Neural crest cell (in vitro differentiated cells): ENCODE measurements at regions not wholly inside any gene's neighbourhood (a gene's known extent, or its start where the extent isn't known, plus 50 kb on each side); places are given as distances from the start of the nearest gene placed in this dataset.

Source experiments
- DNase-seq: peaks from one replicate; pipeline ENCODE4 v3.0.0; 2021; ENCODE audit warnings: low read depth, mixed read lengths, low spot score
- H3K27ac Mint-ChIP-seq: one replicate; pipeline ENCODE4 v1.8.0; 2021; ENCODE audit warnings: mild to moderate bottlenecking, mixed read lengths; ENCODE audit not compliant: unreplicated experiment
- H3K27me3 Mint-ChIP-seq: 2 replicates; pipeline ENCODE4 v1.8.0; 2021; ENCODE audit warnings: low read depth, mild to moderate bottlenecking, mixed read lengths
- H3K36me3 Mint-ChIP-seq: 2 replicates; pipeline ENCODE4 v1.8.0; 2021; ENCODE audit warnings: low read depth, mild to moderate bottlenecking, mixed read lengths
- H3K4me1 Mint-ChIP-seq: 2 replicates; pipeline ENCODE4 v1.8.0; 2021; ENCODE audit warnings: mixed read lengths
- H3K4me3 Mint-ChIP-seq: one replicate; pipeline ENCODE4 v1.8.0; 2021; ENCODE audit warnings: mild to moderate bottlenecking, mixed read lengths
- H3K9me3 Mint-ChIP-seq: 2 replicates; pipeline ENCODE4 v1.8.0; 2021; ENCODE audit warnings: mixed read lengths
- CTCF ChIP-seq: fragments of 200-600 bp; sonication (generic); conservative IDR thresholded peaks from 2 replicates; pipeline ENCODE4 v1.5.0; 2021; ENCODE audit warnings: antibody characterized with exemption, mild to moderate bottlenecking

- Mint-ChIP-seq H3K27ac (no peak overlapping the region), H3K27me3 (no peaks in the 10 kb centered on the region), H3K4me1 (no peaks in the 10 kb centered on the region), H3K36me3 (no peaks in the 10 kb centered on the region), H3K9me3 (no peaks in the 10 kb centered on the region), H3K4me3 (no peak overlapping the region)
- DNase-seq, result no peak
- no peak for TF ChIP-seq CTCF
Observed at GRCh38 chr1:57704231-57704630, 280.4 kb upstream of the DAB1 start.

- Mint-ChIP-seq H3K27ac (no peak overlapping the region), H3K36me3 (peaks cover 8% of the 10 kb centered on the region), H3K9me3 (peaks cover 6% of the 10 kb centered on the region), H3K4me3 (no peak overlapping the region), H3K4me1 (peaks cover 5% of the 10 kb centered on the region), H3K27me3 (no peaks in the 10 kb centered on the region)
- no peak for DNase-seq
- no peak for TF ChIP-seq CTCF
Observed at GRCh38 chr1:57696904-57697303, 273.0 kb upstream of the DAB1 start.

- Mint-ChIP-seq H3K4me1 (peaks cover 5% of the 10 kb centered on the region), H3K27ac (no peak overlapping the region), H3K27me3 (no peaks in the 10 kb centered on the region), H3K4me3 (no peak overlapping the region), H3K36me3 (peaks cover 8% of the 10 kb centered on the region), H3K9me3 (peaks cover 6% of the 10 kb centered on the region)
- TF ChIP-seq CTCF, result no peak
- DNase-seq, result no peak
Observed at GRCh38 chr1:57696043-57696442, 272.2 kb upstream of the DAB1 start.

GRCh38 chr1:57686306-57686705, 262.4 kb upstream of the DAB1 start:
- no peak for TF ChIP-seq CTCF
- no peak for DNase-seq
- H3K36me3 Mint-ChIP-seq, result peaks cover 28% of the 10 kb centered on the region
- H3K27ac Mint-ChIP-seq, result no peak overlapping the region
- H3K27me3 Mint-ChIP-seq, result no peaks in the 10 kb centered on the region
- H3K4me1 Mint-ChIP-seq, result no peaks in the 10 kb centered on the region
- H3K4me3 Mint-ChIP-seq, result no peak overlapping the region
- H3K9me3 Mint-ChIP-seq, result peaks cover 18% of the 10 kb centered on the region

GRCh38 chr1:57683037-57683942, 259.4 kb upstream of the DAB1 start:
- no peak for TF ChIP-seq CTCF
- no peak overlapping the region for H3K27ac Mint-ChIP-seq
- no peak for DNase-seq
- H3K9me3 Mint-ChIP-seq, result peaks cover 11% of the 10 kb centered on the region
- H3K36me3 Mint-ChIP-seq, result peaks cover 16% of the 10 kb centered on the region
- H3K4me3 Mint-ChIP-seq, result no peak overlapping the region
- no peaks in the 10 kb centered on the region for H3K4me1 Mint-ChIP-seq
- H3K27me3 Mint-ChIP-seq, result no peaks in the 10 kb centered on the region
